ENCODE measurements at regions not wholly inside any gene's neighbourhood (a gene's known extent, or its start where the extent isn't known, plus 50 kb on each side); places are given as distances from the start of the nearest gene placed in this dataset.
"Not testable (repeated sequence)": the region's sequence is repeated elsewhere in the genome, so short reads cannot be mapped to it uniquely, and the experiment has no call there.

DNA sequence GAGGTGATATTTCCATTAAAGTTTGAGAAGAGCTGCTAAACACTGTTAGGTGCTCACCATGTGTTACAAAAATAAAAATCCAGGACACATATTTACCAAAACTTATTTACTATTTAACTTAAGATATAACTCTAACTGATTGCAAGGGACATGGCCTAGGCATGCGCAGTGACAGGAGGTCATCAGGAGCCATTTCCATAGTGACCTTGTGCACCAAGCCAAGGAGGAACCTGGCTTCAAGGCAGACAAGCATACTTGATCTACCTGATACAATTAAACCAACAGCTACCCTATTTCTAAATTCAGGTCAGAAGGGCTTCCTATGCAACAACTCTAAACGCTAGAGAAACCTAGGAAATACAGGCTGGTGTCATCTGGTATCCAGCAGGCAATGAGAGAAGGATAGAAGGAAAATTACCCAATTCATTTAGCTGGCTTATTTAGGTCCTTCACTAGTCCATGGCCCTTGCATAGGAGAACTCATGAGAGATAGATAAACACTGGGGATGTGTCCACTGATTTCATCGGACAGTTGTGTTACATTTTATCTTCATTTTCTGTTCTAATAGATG, 134.4 kb downstream of the FOXB1 start:
- DNase-seq, result no peak

DNA sequence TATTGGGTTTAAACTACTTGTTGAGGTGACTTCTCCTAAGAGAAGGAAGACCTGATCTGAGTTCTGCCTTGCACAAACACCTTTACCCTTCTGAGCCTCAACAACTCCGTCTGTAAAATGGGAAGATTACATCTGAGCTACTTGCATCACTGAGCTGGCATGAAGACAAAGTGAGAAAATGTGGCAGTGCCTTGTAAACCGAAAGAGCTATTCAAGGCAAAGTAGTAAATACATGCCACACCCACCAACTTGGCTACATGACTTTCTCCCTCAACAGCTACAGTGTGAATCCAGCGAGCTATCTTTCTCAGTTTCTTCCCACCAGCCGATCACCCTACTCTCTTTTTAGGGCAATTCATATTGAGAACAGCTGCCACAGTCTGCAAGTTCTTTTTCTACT, 148.3 kb downstream of the FOXB1 start:
- DNase-seq, result no peak

DNA sequence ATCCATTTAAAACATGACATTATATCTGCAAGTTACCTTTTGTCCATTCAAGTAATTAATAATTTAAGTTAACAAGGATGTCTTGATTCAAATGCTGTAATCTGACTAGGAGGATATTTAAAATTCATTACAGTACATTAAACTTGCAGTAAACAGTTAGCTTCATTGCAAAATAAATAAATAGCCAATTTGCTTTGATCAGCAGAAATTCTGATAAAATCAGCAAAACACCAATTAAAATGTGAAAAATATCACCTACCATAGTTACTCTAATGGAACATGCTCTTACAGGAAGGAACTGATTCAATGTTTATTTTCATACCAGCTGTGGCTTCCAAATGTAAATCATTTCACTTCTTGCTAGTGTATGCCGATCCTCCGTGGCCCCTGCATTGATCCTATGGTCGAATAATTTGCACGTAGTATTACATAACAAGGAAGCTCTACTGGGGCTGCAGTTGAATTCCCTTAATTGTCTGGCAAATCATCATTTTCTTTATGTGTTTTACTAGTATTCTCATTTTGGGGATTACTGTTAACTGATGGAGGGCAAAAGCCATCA, 150.7 kb downstream of the FOXB1 start:
- DNase-seq, result no peak

DNA sequence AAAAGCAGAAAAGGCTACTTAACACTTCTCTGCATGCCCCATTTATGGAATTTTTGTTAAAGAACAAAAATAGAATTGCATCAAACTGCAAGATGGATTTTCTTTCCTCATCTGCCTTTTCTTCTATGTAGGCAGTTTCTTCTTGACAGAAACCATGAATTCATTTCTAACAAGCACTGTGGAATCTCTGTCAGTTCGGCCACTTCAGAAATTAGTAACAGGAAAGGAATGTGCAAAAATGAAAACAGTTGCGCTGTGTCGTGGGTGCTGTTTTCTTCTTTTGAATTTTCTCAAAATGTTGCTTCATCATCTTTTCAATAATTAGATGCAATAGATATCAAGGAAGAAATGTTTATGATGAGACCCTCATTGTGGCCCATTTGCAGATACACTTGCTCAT, 151.6 kb downstream of the FOXB1 start:
- DNase-seq, result no peak

DNA sequence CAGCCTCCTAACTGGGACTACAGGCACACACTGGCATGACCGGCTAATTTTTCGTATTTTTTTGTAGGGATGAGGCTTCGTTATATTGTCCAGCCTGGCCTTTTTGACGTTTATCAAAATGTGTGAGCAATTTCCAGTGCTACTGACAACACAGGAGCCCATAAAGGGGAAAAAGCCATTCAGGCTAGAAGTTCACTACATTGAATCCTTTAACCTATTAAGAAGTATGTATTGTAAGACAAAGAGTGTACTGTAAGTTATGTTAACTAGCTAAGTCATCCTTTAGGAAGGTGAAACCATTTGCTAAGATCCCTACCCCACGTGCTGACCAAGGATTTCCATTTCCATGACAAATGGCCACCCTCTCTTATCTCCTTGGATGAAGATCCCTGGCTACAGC, 156.8 kb downstream of the FOXB1 start:
- DNase-seq, result no peak

DNA sequence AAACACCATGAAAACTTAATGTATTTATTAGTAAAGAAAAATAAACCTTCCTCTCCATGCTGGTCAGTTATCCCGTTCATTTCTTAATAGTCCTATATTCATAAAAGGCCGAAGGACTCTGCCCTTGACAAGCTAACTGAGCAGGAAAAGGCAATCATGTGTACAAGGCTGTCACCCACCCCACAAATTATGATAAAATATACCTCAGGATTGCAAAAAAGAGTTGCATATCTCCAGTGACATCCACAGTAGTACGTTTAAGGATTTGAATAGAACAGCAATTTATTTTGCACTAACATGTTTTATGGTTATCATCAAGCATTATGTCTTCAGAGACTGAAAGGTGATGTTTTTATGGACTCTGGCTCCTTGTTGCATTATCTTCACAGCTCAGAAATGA, 157.6 kb downstream of the FOXB1 start:
- DNase-seq, result no peak

DNA sequence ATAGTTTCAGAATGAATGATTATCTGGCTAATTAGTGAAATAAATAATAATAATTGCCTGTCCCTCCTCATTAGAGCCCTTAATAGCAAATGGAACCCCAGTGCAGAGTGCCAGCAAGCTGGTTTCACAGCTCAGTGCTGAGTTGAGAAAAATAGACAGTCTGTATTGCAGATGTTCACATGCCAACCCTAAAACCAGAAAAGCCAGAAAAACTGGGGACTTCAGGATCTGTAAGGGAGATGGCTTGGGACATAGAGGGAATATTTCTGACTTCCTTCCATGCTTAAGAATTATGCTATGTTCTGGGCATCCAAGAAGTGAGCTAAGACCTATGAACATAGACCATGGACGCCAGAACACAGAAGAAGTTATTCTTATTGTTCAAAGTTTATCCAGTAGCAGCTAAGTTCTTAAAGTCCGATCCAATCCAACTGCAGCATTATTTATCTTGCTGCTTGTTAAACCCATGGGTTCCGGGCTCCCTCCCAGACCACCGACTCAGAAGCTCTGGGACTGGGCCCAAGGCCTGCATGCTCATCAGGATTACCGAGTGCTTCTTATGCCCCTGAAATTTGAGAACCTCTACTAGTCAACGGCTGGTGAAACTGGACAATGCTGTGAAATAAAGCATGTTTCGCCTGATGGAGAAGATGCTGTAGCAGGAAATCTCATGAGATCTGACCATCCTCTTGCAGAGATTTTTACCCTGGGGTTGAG, 158.3 kb downstream of the FOXB1 start:
- no peak for DNase-seq

DNA sequence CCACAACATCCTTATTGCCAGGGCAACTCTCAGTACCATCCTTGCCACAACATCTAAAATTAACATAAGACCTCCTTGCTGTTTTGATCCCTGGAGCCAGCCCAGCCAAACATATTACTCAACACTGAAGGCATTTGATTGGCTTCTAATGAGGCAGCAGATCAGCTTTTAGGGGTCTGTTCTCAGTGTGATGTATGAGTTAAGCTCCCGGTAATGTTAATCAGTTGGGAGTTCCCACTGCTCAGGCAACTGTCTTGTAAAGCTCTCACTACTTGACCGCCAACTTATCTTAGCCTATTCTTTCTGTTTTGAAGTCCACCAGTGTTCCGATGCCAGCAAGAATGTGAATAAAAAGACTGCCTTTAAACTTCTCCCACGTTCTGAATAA, 158.9 kb downstream of the FOXB1 start:
- DNase-seq, result no peak

DNA sequence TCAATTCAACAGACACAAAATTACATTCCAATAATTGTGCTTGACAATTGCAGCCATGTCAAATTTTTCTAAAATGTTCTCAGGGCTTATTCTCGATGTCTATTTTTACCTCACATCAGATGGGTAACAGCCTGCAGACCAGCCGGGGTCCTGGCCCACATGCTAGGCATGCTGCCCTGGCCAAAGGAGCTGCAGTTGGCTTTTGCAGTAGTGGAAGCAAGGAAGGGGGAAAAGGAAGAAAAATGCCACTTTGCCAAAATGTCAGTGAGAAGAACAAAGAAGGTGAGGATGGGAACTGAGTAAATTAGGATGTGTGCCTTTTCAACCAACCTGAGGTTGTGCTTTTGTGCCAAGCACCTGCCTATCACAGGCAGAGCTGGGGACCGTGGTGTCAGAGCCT, 161.0 kb downstream of the FOXB1 start:
- DNase-seq, result no peak

DNA sequence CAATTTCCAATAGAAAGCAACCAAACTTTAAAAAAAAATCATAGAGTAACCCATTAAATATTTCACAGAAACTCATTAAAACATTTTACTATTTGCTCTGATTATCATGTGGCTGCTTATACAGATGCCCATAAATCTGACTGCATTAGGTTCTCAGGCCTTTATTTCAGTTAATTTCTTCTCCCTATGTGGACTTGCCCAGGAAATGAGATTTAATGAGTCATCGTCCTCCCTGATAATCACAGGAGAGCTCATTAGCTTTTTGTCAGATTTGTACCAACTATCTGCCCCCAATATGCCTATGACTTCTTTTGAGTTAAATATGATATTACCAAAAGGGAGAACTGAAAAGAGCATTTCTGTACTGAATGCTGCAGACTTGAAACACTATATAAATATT, 168.0 kb downstream of the FOXB1 start:
- DNase-seq, result no peak

DNA sequence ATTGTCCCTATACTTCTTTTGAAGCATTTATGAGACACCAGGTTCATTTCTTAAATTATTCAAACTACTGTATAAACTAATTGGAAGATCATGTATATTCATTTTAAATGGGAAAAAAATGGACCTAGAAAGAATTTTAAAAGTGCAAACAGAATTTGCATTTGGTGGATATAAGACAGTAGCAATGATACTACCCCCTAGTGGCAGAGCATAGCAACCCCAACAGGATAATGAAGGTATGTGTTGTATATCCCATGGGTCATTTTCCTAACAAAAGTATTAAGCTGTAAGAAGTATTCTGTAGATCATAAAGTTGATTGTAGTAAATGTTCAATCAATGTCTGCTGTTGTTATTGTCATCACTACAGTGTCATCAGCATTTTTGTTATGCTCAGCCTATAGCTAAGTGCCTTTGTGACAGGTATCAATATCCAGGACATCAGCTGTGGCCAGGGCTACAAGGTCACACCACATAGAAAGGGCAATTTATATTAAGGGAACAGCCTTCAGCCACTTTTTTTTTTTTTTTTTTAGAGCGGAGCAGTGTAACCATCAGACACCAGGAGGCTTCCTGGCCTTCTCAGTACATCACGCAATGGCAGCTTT, 175.8 kb downstream of the FOXB1 start:
- peak; percentile 30 to 36 for DNase-seq

DNA sequence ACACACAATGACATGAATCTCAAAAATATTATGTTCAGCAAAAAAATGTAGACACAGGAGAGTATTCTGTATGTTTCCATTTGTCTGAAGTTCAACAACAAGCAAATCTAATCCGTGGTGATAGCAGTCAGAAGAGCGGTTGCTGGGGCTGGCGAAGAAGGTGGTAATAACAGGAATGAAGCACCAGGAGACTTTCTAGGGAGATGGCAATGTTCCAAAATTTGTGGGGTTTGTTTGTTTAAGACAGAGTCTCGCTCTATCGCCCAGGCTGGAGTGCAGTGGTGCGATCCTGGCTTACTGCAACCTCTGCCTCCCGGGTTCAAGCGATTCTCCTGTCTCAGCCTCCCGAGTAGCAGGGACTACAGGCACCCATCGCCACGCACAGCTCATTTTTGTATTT, 177.8 kb downstream of the FOXB1 start:
- not testable (repeated sequence) for DNase-seq

DNA sequence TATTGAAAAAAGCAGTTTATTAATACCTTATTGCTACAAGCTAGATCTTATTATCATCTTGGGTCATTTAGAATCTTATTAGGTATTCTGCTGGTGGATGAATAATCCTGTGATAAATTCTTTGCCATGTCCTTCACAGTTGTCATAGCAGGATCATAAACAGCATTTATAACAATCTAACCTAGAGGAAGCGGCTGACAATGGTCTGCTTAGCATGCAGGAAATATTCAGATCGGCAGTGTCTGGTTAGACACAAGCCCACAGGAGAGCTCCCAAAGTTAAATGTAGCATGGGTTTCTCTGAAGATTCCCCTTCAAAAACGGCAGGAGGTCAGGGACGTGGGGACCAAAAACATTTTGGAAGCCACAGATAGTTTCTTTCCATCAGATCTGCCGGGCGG, 179.3 kb downstream of the FOXB1 start:
- no peak for DNase-seq

DNA sequence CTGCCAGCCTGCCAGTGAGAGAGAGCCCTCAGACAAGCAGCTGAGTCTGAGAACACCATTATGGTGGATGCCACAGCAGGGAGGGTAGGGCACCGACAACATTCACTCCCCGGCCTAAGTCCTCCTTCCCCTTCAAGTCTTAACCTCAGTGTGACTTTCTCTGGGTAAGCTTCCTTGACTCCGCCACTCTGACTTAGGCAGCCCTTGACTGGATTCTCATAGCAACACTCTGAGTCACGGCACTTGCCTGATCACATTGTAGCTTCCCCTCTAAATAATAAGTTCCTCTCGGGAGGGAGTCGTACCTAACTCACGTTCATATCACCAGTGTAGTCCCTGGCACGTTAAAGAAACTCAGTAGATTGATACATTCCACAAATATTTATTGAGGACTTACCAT, 180.5 kb downstream of the FOXB1 start:
- DNase-seq, result no peak

DNA sequence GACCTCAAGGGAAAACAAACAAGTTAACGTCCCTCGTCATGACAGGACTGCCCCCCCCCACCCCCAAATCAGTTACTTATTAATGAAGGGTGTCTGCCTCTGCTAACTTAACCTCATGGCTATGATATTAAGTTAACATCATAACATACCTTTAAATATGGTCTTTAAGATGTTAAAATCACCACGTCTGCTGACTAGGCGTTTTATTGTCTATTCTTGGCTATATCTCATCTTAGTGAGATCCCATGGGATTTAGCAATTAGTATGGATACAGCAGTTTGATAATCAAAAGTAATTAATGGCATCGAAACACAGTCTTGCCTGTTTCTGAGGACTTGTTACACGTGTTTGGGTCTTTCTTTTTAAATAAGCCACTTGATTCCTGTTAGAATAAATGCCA, 186.9 kb downstream of the FOXB1 start:
- DNase-seq, result no peak

DNA sequence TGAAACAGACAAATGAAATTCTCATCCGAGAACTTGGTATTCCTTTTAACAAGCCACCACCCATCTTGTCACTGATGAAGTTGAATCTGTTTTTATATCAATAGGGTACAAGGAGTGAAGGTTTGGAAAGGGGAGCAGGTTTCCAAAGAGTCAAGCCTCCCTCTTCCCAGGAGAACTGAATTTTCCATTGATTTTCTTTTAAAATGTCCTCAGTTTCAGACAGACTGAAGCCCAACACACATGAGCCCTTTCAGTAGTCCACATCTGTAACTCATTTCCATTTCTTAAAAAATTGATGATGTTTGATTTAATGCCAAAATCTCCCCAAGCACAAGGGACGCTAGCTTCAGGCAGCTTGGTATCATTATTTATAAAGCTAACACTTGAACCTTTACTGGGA, 187.7 kb downstream of the FOXB1 start:
- no peak for DNase-seq

DNA sequence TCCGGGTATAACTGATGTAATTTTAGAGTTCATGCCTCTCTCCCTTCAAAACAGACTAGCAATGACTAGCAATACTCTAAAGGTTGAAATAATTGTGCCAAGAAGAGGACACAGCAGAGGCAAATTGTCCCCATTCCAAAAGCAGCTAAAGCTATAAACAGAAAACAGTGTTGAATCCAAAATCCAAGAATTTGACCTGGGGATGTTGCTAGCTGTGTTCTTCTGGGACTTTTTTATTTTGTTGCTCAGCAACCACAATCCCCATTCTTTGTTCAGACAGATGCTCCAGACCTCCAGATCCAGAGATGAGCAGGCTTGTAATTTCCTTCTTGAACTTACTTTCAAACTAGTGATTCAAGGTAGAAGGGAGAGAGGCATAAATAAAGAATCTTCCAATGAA, 191.5 kb downstream of the FOXB1 start:
- no peak for DNase-seq

DNA sequence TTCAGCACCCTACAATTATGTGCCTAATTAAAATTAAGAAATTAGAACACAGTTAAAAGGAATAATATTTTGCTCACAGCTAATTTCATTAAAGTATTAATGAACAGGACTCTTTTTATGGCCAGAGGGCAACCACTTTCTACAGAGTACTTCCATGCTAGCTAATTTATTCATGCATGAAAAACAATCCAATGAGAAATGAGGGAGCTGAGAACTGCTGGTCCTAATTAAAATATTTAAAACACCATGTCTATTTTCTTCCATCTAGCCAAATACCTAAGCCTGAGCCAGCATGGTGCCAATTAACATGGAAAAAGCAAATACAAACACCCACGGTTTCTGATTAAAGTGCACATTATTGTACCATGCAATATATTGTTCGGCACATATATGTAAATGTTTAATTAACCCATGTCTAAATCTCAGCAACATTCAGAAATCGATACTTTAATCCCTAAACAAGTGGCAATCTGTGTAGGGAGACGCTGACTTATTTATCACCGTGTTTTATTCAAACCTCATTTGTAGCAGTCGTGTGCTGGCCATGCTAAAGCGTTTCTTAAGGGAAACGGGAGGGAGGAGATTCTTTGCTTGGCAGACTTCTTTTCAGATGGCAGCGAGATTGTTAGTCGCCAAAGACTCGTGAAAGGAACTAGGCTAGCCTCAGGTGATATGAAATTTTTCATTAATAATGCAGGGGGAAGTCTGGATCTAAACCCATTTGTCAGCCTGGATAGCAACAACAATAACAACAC, 193.5 kb downstream of the ANXA2 start:
- no peak for DNase-seq

DNA sequence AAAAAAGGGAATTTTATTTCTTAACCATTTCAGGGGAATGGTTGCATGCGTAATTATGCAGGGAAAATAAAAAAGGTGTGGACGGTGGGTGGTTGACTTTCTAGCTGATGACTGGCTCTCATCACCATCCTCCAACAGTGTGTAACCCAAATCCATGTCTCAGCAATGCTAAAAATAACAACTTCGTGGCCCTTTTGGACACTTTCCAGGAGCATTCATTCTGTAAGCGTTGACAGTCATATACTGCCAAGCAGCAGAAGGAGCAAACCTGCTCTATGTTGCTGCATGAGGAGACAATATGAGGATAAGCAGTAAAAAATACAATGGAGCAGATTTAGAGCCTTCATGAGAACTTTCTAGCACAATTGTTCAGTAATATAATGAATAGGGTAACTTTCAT, 189.1 kb downstream of the ANXA2 start:
- no peak for DNase-seq

DNA sequence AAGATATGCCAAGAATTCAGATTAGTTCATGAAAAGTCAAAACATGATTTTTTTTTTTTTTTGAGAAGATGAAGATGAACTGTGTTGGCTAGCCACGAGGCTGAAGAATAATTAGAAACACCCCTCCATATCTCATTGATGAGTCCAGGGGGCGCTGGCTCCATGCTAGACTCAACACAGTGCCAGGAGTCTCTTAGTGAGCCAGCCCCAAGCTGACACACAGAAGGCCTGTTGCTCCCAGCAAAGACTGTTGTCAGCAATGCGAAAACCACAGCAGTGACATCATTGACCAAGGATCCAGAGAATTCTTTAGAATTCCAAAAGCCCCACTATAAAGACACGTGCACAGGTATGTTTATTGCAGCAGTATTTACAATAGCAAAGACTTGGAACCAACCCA, 185.2 kb downstream of the ANXA2 start:
- no peak for DNase-seq

DNA sequence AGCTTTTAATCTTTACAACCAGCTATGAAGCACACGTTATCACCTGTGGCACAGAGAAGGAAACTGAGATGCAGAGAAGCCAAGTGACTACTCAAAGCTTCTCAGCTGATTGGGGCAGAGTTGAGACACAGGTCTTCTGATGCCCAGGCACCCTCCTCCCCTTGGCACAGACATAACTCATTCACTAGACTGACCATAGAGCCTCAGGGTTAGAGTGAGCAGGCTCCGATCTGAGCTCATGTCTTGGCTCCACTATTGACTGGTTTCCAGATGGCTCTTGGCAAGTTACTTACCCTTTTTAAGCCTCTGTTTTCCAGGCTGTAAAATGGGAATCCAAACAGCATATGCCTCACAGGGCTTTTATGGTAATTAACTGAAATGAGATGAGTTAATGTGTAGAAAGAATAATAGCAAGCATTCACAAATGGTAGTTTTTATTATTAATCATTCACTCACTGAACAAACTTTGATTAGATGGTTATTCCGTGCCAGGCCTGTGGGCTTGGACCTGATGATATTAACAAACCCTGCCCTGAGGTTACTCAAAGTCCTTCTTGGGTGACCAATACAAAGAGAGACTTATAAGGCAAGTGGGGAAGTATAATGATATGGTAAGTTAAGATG, 184.3 kb downstream of the ANXA2 start:
- no peak for DNase-seq

DNA sequence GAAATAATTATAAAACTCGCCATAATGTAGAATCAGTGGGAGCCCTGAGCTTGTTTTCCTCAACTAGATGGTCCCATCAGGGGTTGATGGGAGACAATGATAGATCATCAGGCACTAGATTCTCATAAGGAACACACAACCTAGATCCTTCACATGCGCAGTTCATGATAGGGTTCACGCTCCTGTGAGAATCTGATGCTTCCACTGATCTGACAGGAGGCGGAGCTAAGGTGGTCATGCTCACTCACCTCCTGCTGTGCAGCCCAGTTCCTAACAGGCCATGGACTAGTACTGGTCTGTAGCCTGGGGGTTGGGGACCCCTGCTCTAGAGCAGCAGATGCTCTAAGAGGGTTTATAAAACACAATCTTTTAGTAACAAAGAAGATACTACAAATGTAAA, 183.6 kb downstream of the ANXA2 start:
- no peak for DNase-seq
